C4-2B (cell line): ENCODE measurements at regions not wholly inside any gene's neighbourhood (a gene's known extent, or its start where the extent isn't known, plus 50 kb on each side); places are given as distances from the start of the nearest gene placed in this dataset.

Experiments
- CTCF ChIP-seq: fragments of 450-650 bp; conservative IDR thresholded peaks from 2 replicates; pipeline ENCODE4 v1.5.1; 2017; ENCODE audit warnings: mild to moderate bottlenecking
- ZFX ChIP-seq: fragments of 450-650 bp; IDR thresholded peaks from 2 replicates; pipeline ENCODE4 v1.6.1; 2017

DNA sequence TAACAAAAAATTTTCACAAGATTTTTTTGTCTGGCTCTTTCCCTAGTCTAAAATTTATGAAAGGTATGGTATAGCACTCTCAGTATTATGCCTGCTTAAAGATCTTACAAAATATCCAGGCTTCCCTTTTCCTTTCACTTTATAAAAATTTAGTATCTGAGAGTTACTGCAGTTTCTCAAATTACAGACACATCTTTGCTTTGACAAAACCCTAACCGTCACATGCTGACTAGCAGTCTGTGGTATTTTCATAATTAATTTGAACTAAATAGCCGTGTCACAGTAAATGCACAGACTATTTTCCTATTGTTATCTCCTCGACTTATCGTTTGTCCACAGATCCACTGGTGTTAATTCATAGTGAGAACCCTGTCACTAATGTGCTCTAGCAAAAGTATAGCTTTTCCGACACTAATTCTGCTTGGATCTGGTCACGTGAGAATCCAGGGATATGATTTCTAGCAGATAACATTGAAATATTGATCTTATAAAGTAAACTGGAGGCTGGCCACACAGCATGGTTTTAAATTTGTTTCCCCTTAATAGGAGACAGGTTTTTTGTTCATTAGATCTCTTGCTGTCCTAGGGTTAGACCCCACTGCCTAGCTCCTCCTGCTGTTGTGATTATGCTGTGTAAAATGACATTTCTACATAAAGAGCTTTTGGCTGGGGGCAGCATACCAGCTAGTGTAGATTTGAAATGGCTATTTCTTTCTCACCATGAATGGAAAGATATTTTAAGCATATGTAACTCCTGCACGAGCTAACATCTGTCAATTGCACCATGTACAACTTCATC lies 340.6 kb upstream of the SASH1 start:
- TF ChIP-seq CTCF (no peak), ZFX (no peak)
